MM.1S (cell line): ENCODE measurements at regions not wholly inside any gene's neighbourhood (a gene's known extent, or its start where the extent isn't known, plus 50 kb on each side); places are given as distances from the start of the nearest gene placed in this dataset.

Experiments used
- DNase-seq: peaks from one replicate; pipeline ENCODE4 v3.0.0-alpha.2; 2015
- H2AFZ ChIP-seq: fragments of 300-600 bp; sonication (generic); 2 replicates; pipeline ENCODE4 v1.6.0; 2016; ENCODE audit warnings: antibody characterized with exemption, low read length
- H3F3A ChIP-seq: fragments of 300-600 bp; sonication (generic); 2 replicates; pipeline ENCODE4 v1.6.1; 2016; ENCODE audit warnings: mild to moderate bottlenecking, antibody characterized with exemption, low read length, moderate library complexity, mixed read lengths; ENCODE audit not compliant: insufficient read depth
- H3K27ac ChIP-seq: fragments of 300-600 bp; sonication (generic); 2 replicates; pipeline ENCODE4 v1.5.1; 2016; ENCODE audit warnings: mild to moderate bottlenecking, low read length
- H3K27me3 ChIP-seq: fragments of 300-600 bp; sonication (generic); replicated peaks from 2 replicates; pipeline ENCODE4 v1.6.0; 2016; ENCODE audit warnings: low read length; ENCODE audit not compliant: insufficient read depth
- H3K36me3 ChIP-seq: fragments of 300-600 bp; sonication (generic); replicated peaks from 2 replicates; pipeline ENCODE4 v1.6.1; 2016; ENCODE audit warnings: mild to moderate bottlenecking, low read length, mixed read lengths; ENCODE audit not compliant: insufficient read depth
- H3K4me1 ChIP-seq: fragments of 300-600 bp; sonication (generic); 2 replicates; pipeline ENCODE4 v1.6.1; 2016; ENCODE audit warnings: low read length, mixed read lengths
- H3K4me2 ChIP-seq: fragments of 300-600 bp; sonication (generic); 2 replicates; pipeline ENCODE4 v1.6.0; 2016; ENCODE audit warnings: low read depth, low read length
- H3K4me3 ChIP-seq: fragments of 300-600 bp; sonication (generic); 2 replicates; pipeline ENCODE4 v1.5.1; 2016; ENCODE audit warnings: low read length, mixed read lengths
- H3K79me2 ChIP-seq: fragments of 300-600 bp; sonication (generic); 2 replicates; pipeline ENCODE4 v1.6.1; 2016; ENCODE audit warnings: mixed run types, low read length, mixed read lengths
- H3K9ac ChIP-seq: fragments of 300-600 bp; sonication (generic); 2 replicates; pipeline ENCODE4 v1.6.1; 2016; ENCODE audit warnings: low read length, mixed read lengths
- H3K9me2 ChIP-seq: fragments of 300-600 bp; sonication (generic); replicated peaks from 2 replicates; pipeline ENCODE4 v1.6.1; 2016; ENCODE audit warnings: mild to moderate bottlenecking, low read length, mixed read lengths; ENCODE audit not compliant: insufficient read depth
- H3K9me3 ChIP-seq: fragments of 300-600 bp; sonication (generic); replicated peaks from 2 replicates; pipeline ENCODE4 v1.6.1; 2016; ENCODE audit warnings: mild to moderate bottlenecking, low read length, mixed read lengths; ENCODE audit not compliant: insufficient read depth
- H4K20me1 ChIP-seq: fragments of 300-600 bp; sonication (generic); 2 replicates; pipeline ENCODE4 v1.6.1; 2016; ENCODE audit warnings: mild to moderate bottlenecking, low read length, moderate library complexity, mixed read lengths; ENCODE audit not compliant: insufficient read depth
- CTCF ChIP-seq: fragments of 300-600 bp; sonication (generic); IDR thresholded peaks from 2 replicates; pipeline ENCODE4 v1.5.1; 2016; ENCODE audit warnings: antibody characterized with exemption, low read length, mixed read lengths
- EZH2 ChIP-seq: fragments of 300-600 bp; sonication (generic); optimal IDR thresholded peaks from 2 replicates; pipeline ENCODE3; 2017; ENCODE audit warnings: low read depth, mild to moderate bottlenecking, antibody characterized with exemption, low read length, mixed read lengths
- EZH2phosphoT487 ChIP-seq: fragments of 300-600 bp; sonication (generic); IDR thresholded peaks from 2 replicates; pipeline ENCODE4 v1.6.1; 2018; ENCODE audit warnings: antibody characterized with exemption, low read length

GRCh38 chr15:29631076-29632070, 190.9 kb downstream of the TJP1 start:
- no peaks in the 10 kb centered on the region for H3K27me3 ChIP-seq
- TF ChIP-seq CTCF: peak; percentile 53
- TF ChIP-seq EZH2: no peak
- H3K9me2 ChIP-seq: no peaks in the 10 kb centered on the region
- peaks cover 25% of the 10 kb centered on the region for H3F3A ChIP-seq
- no peaks in the 10 kb centered on the region for H3K9me3 ChIP-seq
- peak overlapping the region; percentile 57 for H3K9ac ChIP-seq
- H3K4me3 ChIP-seq: peak overlapping the region; percentile 24
- peak; percentile 89 for DNase-seq
- H3K79me2 ChIP-seq: no peaks in the 10 kb centered on the region
- H2AFZ ChIP-seq: peak overlapping the region; percentile 37
- no peaks in the 10 kb centered on the region for H4K20me1 ChIP-seq
- peak overlapping the region; percentile 77 for H3K4me2 ChIP-seq
- H3K27ac ChIP-seq: peak overlapping the region; percentile 95
- H3K36me3 ChIP-seq: no peaks in the 10 kb centered on the region
- H3K4me1 ChIP-seq: peaks cover 23% of the 10 kb centered on the region

GRCh38 chr15:29624271-29624670, 198.0 kb downstream of the TJP1 start:
- no peaks in the 10 kb centered on the region for H3K79me2 ChIP-seq
- H3F3A ChIP-seq: no peaks in the 10 kb centered on the region
- H3K4me1 ChIP-seq: no peaks in the 10 kb centered on the region
- H3K9me3 ChIP-seq: no peaks in the 10 kb centered on the region
- H4K20me1 ChIP-seq: no peaks in the 10 kb centered on the region
- no peak overlapping the region for H3K4me3 ChIP-seq
- no peak overlapping the region for H2AFZ ChIP-seq
- H3K4me2 ChIP-seq: no peak overlapping the region
- no peaks in the 10 kb centered on the region for H3K27me3 ChIP-seq
- TF ChIP-seq EZH2: no peak
- TF ChIP-seq CTCF: no peak
- TF ChIP-seq EZH2phosphoT487: no peak
- no peak for DNase-seq
- H3K36me3 ChIP-seq: no peaks in the 10 kb centered on the region
- H3K9me2 ChIP-seq: no peaks in the 10 kb centered on the region
- no peak overlapping the region for H3K27ac ChIP-seq
- H3K9ac ChIP-seq: no peak overlapping the region

GRCh38 chr15:29623116-29623639, 199.1 kb downstream of the TJP1 start:
- no peaks in the 10 kb centered on the region for H3K4me1 ChIP-seq
- H3K9me2 ChIP-seq: no peaks in the 10 kb centered on the region
- DNase-seq: no peak
- H2AFZ ChIP-seq: no peak overlapping the region
- no peak overlapping the region for H3K27ac ChIP-seq
- no peak overlapping the region for H3K4me2 ChIP-seq
- no peaks in the 10 kb centered on the region for H3F3A ChIP-seq
- H3K4me3 ChIP-seq: no peak overlapping the region
- H3K79me2 ChIP-seq: no peaks in the 10 kb centered on the region
- H4K20me1 ChIP-seq: no peaks in the 10 kb centered on the region
- no peaks in the 10 kb centered on the region for H3K27me3 ChIP-seq
- no peak overlapping the region for H3K9ac ChIP-seq
- H3K9me3 ChIP-seq: no peaks in the 10 kb centered on the region
- H3K36me3 ChIP-seq: no peaks in the 10 kb centered on the region
- no peak; the same call in 1 of the 2 replicates for TF ChIP-seq CTCF
- TF ChIP-seq EZH2: no peak
- no peak for TF ChIP-seq EZH2phosphoT487
